22Rv1 (cell line): ENCODE measurements at regions not wholly inside any gene's neighbourhood (a gene's known extent, or its start where the extent isn't known, plus 50 kb on each side); places are given as distances from the start of the nearest gene placed in this dataset.
"Not testable (repeated sequence)": the region's sequence is repeated elsewhere in the genome, so short reads cannot be mapped to it uniquely, and the experiment has no call there.

Experiments used
- H3K27ac ChIP-seq: fragments of 450-650 bp; 2 replicates; pipeline ENCODE4 v1.5.1; 2017
- CTCF ChIP-seq: fragments of 450-650 bp; IDR thresholded peaks from 2 replicates; pipeline ENCODE4 v1.5.1; 2017; ENCODE audit warnings: mild to moderate bottlenecking
- ZFX ChIP-seq: fragments of 450-650 bp; IDR thresholded peaks from 2 replicates; pipeline ENCODE4 v1.6.1; 2017; ENCODE audit warnings: antibody characterized with exemption, borderline replicate concordance

GRCh38 chr7:24102988-24103387 is 181.0 kb upstream of the NPY start:
- no peak overlapping the region for H3K27ac ChIP-seq
- no peak for TF ChIP-seq ZFX
- no peak for TF ChIP-seq CTCF

- no peak overlapping the region for H3K27ac ChIP-seq
- TF ChIP-seq CTCF, result no peak
- TF ChIP-seq ZFX, result no peak
Observed at GRCh38 chr7:24108906-24109376, 175.0 kb upstream of the NPY start.

DNA sequence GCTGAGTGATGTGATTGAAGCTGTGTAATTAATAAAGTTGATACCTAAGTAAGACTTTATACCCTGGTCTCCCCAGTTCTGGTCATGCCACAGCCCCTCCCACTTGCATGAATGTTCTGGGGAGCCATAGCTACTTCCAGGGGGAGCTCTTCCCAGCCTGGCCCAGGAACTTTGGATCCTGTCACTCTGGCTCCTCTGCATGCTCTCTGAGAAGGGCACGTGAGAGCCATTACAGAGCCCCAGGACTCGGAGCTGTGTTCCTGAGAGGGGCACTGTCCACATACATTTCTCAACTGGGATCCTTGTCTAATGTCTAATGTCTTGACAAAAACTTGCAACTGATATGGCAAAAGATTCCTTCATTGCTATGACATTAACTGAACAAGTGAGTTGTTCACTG is 173.9 kb upstream of the NPY start:
- H3K27ac ChIP-seq, result no peak overlapping the region
- TF ChIP-seq CTCF (no peak), ZFX (no peak)

GRCh38 chr7:24113506-24113905 is 170.5 kb upstream of the NPY start:
- no peak overlapping the region for H3K27ac ChIP-seq
- TF ChIP-seq ZFX, result no peak
- TF ChIP-seq CTCF, result no peak

DNA sequence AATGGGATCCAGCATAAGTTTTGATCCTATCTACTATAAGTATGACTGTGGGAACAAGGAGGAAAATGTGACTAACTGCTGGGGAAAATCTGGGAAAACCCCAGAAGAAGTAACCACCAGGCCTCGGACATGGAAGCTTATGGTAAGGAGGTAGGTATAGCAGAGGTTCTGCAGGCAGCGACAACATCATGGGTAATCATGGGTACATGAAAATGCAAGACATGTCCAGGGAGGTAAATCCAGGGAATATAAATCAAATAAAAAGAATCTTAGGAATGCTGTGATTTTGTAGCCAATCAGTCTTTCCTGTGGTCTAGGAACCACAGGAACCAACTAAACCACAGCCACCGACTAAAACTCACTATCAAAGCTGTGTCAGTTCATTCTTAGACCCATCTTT is 168.3 kb upstream of the NPY start:
- no peak overlapping the region for H3K27ac ChIP-seq
- TF ChIP-seq ZFX, result no peak
- no peak for TF ChIP-seq CTCF

DNA sequence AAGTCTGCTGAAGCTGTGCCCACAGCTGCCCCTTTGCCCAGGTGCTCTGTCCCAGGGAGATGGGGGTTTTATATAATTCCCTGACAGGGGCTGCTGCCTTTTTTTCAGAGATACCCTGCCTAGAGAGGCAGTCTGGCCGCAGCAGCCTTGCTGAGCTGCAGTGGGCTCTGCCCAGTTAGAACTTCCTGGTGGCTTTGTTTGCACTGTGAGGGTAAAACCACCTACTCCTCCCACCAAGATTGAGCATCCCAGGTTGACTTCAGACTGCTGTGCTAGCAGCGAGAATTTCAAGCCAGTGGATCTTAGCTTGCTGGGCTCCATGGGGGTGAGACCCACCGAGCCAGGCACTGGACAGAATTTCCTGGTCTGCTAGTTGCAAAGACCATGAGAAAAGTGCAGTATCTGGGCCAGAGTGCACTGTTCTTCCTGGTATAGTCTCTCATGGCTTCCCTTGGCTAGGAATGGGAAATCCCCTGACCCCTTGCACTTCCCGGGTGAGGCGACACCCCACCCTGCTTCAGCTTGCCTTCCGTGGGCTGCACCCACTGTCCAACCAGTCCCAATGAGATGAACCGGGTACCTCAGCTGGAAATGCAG is 166.0 kb upstream of the NPY start:
- not testable (repeated sequence) for H3K27ac ChIP-seq

DNA sequence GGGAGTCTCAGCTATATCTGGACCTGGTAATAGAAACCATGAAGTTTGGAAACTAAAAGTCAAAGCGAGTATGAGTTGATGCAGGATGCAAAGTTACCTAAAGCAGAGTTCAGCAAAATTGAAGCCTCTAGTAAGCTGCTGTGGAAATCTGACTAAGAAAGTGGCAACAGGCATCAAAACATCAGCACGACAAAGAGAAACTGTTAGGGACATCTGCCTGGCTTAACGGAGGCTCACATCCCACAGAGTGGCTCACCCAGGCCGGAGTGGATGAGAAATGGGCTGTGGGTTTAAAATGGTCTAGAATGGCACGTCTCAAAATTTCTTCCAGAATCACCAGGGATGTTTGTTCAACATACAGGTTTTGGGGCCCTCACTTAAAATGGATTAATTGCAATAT is 164.1 kb upstream of the NPY start:
- TF ChIP-seq CTCF, result no peak

GRCh38 chr7:24123076-24123475 is 160.9 kb upstream of the NPY start:
- no peak for TF ChIP-seq ZFX
- TF ChIP-seq CTCF, result no peak
- no peak overlapping the region for H3K27ac ChIP-seq

More for the DNA sequence above, 164.1 kb upstream of the NPY start:
- H3K27ac ChIP-seq, result no peak overlapping the region
